GM10248 (cell line): ENCODE measurements at regions not wholly inside any gene's neighbourhood (a gene's known extent, or its start where the extent isn't known, plus 50 kb on each side); places are given as distances from the start of the nearest gene placed in this dataset.

ENCODE experiments used
- CTCF ChIA-PET: fragments of 300-600 bp; sonication (Branson Sonifier 250); formaldehyde crosslinking; extraction: SDS; loops from one replicate; lab custom pipeline; 2021; ENCODE audit warnings: antibody characterized with exemption; lab: Yijun Ruan, JAX
- POLR2A ChIA-PET: fragments of 350-650 bp; sonication (Branson Sonifier 250); formaldehyde crosslinking; extraction: SDS; loops from one replicate; lab custom pipeline; 2020; ENCODE audit warnings: antibody characterized with exemption; lab: Yijun Ruan, JAX
- DNase-seq: peaks from one replicate; pipeline ENCODE4 v3.0.0; 2012; ENCODE audit errors: extremely low spot score
- CTCF ChIP-seq: IDR thresholded peaks from 2 replicates; pipeline ENCODE4 v1.5.1; 2012; ENCODE audit warnings: mild to moderate bottlenecking, low read depth; ENCODE audit errors: extremely low read depth, missing control alignments, control extremely low read depth

DNA sequence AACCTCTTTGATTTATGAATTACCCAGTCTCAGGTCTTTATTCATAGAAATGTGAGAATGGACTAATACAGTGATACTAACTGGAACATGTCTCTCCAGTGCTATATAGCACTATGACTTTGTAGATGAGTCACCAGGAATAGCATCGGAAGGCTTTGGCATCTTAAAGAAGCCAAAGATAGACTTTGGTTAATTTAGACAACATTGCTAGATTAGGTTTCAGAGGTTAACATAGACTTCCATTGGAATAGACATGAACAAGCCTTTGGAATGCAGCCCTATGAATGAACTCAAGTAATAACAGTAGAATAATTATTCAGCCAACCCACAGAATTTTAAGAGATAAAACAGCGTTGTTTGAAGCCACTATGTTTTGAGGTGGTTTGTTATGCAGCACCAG, 169.2 kb downstream of the HGF start:
- POLR2A ChIA-PET: no interaction called here
- no peak for TF ChIP-seq CTCF
- no peak for DNase-seq
- CTCF ChIA-PET: interaction anchor here (1.2 kb wide), 1 partner anchor 23 kb away, joined by 3 read pairs; no protein-coding TSS in a partner anchor

DNA sequence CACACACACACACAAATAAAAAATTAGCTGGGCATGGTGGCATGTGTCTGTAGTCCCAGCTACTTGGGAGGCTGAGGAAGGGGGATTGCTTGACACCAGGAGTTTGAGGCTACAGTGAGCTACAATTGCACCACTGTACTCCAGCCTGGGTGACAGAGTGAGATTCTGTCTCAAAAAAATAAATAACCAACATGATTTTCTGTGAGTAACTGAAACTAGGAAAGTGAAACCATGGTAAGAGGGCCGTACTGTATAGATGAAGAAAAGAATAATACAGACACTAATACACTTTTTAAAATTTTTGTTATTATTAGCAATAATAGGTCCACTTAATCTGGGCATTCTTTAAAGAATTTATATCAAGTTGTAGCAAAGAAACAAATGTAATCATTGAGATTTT, 170.9 kb downstream of the HGF start:
- ChIA-PET POLR2A (no interaction called here), CTCF (interaction anchor here (0.9 to 1.2 kb wide), 2 partner anchors 13 to 15 kb away, joined by 3 read pairs; no protein-coding TSS in a partner anchor)
- no peak for TF ChIP-seq CTCF
- DNase-seq: no peak

DNA sequence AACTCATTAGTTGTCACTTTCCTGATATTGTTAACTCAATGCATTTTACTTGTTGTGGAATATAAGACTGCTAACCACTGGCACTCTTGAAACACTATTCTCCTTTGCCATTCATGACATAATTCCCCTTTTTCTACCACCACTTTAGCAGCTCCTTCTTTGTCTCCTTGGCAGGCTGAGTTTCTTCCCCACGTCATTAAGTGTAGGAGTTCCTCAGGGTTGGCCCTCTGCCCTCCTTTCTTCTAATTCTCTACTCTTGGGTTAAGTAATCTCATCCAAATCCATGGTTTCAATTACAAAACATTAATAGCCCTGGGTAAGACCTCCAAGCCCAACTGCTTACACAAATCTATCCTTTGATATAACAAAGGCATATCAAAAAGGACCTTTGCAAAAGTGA, 175.1 kb downstream of the HGF start:
- ChIA-PET CTCF (no interaction called here), POLR2A (no interaction called here)
- no peak for DNase-seq
- TF ChIP-seq CTCF: no peak

DNA sequence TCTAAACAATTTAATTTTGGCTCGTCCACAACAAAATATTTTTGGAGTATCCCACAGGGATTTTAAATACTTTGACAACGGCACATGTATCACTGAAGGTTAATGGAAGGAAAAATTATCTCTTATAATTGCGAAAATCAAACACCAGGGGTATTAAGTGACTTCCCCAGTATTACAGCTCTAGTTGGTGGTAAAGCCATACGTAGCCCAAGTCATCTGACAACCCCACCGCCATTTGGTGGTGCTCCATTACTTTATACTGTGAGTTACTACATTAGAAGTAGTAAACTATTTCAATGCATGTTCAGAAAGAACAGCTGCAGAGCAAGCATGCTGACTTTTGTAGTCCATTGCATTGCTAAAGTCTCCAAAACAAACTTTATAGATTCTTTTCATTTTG, 179.7 kb downstream of the HGF start:
- CTCF ChIA-PET: interaction anchor here (1.6 kb wide), 1 partner anchor 12 kb away, joined by 5 read pairs; no protein-coding TSS in a partner anchor
- DNase-seq: no peak
- TF ChIP-seq CTCF: no peak
- POLR2A ChIA-PET: no interaction called here

GRCh38 chr7:81584667-81585066, 185.2 kb downstream of the HGF start:
- DNase-seq: no peak
- CTCF ChIA-PET: no interaction called here
- no peak for TF ChIP-seq CTCF
- POLR2A ChIA-PET: no interaction called here

- no peak for TF ChIP-seq CTCF
- no peak for DNase-seq
Observed at GRCh38 chr7:81583882-81584533, 185.8 kb downstream of the HGF start.

More at GRCh38 chr7:81583882-81584533, 185.8 kb downstream of the HGF start:
- POLR2A ChIA-PET: no interaction called here
- CTCF ChIA-PET: interaction anchor here (1.6 kb wide), 1 partner anchor 17 kb away, joined by 4 read pairs; no protein-coding TSS in a partner anchor
